ENCODE measurements at regions not wholly inside any gene's neighbourhood (a gene's known extent, or its start where the extent isn't known, plus 50 kb on each side); places are given as distances from the start of the nearest gene placed in this dataset.

GRCh38 chr6:112983713-112984261 lies 636.7 kb downstream of the RFPL4B start:
- TF ChIP-seq, protein P1, sequence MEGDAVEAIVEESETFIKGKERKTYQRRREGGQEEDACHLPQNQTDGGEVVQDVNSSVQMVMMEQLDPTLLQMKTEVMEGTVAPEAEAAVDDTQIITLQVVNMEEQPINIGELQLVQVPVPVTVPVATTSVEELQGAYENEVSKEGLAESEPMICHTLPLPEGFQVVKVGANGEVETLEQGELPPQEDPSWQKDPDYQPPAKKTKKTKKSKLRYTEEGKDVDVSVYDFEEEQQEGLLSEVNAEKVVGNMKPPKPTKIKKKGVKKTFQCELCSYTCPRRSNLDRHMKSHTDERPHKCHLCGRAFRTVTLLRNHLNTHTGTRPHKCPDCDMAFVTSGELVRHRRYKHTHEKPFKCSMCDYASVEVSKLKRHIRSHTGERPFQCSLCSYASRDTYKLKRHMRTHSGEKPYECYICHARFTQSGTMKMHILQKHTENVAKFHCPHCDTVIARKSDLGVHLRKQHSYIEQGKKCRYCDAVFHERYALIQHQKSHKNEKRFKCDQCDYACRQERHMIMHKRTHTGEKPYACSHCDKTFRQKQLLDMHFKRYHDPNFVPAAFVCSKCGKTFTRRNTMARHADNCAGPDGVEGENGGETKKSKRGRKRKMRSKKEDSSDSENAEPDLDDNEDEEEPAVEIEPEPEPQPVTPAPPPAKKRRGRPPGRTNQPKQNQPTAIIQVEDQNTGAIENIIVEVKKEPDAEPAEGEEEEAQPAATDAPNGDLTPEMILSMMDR (conservative IDR thresholded peaks at IDR 0.05) = no peak
- H3K27ac ChIP-seq = no peak overlapping the region

GRCh38 chr6:112984899-112985298 lies 637.8 kb downstream of the RFPL4B start:
- TF ChIP-seq, protein P1 (conservative IDR thresholded peaks at IDR 0.05) = no peak
- no peak overlapping the region for H3K27ac ChIP-seq

GRCh38 chr6:112986321-112986720 lies 639.2 kb downstream of the RFPL4B start:
- TF ChIP-seq, protein P1 (conservative IDR thresholded peaks at IDR 0.05) = no peak
- H3K27ac ChIP-seq = no peak overlapping the region

DNA sequence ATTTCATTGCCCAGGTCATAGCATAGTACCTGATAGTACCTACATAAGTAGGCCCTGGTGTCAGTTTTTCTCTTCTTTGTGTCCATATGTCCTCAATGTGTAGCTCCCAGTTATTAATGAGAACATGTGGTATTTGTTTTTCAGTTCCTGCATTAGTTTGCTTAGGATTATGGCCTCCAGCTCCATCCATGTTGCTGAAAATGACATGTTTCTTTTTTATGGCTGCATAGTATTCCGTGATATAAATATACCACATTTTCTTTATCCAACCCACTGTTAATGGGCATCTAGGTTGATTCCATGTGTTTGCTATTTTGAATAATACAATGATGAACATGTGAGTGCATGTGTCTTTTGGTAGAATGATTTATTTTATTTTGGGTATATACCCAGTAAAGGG lies 641.6 kb downstream of the RFPL4B start:
- TF ChIP-seq, protein P1 (conservative IDR thresholded peaks at IDR 0.05) = no peak
- H3K27ac ChIP-seq = no peak overlapping the region

DNA sequence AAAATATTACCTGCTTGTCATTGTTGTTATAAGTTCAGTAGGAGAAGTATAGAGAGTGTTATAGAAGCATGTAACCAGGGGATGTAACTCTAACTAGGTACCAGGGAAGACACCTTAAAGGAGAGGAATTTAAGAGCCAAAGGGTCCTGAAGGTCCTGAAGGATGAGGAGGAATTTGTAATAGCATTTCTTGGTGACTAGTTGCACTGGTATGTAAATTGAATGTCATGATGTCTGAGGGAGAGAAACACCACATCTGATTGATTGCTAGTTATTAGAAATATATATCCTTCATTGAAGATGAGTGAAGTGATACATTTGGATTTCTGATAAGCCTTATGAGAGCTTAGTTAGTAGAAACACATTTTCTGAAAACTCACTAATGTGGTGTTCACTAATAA lies 643.8 kb downstream of the RFPL4B start:
- TF ChIP-seq, protein P1 (conservative IDR thresholded peaks at IDR 0.05) = no peak
- no peak overlapping the region for H3K27ac ChIP-seq

- TF ChIP-seq, protein P1 (conservative IDR thresholded peaks at IDR 0.05) = no peak
- no peak overlapping the region for H3K27ac ChIP-seq
These were observed 644.8 kb downstream of the RFPL4B start for GRCh38 chr6:112991912-112992311.

DNA sequence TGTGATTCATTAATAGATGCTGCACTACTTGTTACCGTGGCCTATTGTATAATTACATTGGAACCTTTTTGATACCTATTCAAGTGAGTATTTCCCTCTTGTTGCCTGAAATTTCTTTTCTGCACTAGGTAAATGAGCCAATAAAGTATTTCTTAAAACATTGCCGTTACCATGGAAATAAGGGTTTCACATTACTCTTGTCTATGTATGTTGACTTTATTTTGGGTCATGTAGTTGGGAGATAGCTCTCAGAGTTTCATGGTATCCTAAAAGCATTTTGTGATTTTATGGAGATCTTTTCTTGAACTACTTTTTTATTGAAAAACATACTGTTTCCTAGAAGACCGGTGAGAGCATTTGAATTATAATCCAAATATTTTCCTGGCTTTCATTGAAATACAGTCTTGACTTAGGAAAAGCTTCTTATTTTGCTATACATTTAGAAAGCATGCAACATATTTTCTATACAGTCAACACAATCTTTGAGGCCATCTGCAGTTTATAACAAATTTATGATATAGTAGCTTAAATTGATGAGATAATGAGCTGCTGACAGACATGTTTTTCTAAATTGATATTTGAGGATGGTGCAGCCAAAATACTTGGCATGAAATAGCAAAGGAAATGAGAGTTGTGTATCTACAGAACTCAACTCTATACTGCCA lies 650.4 kb downstream of the RFPL4B start:
- TF ChIP-seq, protein P1 (conservative IDR thresholded peaks at IDR 0.05) = no peak
- no peak overlapping the region for H3K27ac ChIP-seq
